Thoracic aorta (tissue), 2 donors: ENCODE measurements at regions not wholly inside any gene's neighbourhood (a gene's known extent, or its start where the extent isn't known, plus 50 kb on each side); places are given as distances from the start of the nearest gene placed in this dataset.

Source experiments
- ATAC-seq: fragments of 150-250 bp; one replicate; pipeline ENCODE4 v1.8.0; 2017; ENCODE audit warnings: low read depth; ENCODE audit not compliant: insufficient number of reproducible peaks, low FRiP score
- DNase-seq: peaks from one replicate; pipeline ENCODE4 v3.0.0-alpha.2; 2020; ENCODE audit warnings: low spot score
- H3K27ac ChIP-seq, 2 donors: fragments of 200-600 bp; sonication (generic); 1 replicate in 1 of 2; 2 replicates in 1 of 2; pipeline ENCODE4 v1.5.1; 2016; ENCODE audit warnings: mild to moderate bottlenecking in 2 of 2, moderate library complexity in 2 of 2
- H3K27me3 ChIP-seq: fragments of 200-600 bp; sonication (generic); replicated peaks from 2 replicates; pipeline ENCODE4 v1.6.0; 2016; ENCODE audit warnings: mild to moderate bottlenecking; ENCODE audit not compliant: insufficient read depth
- H3K36me3 ChIP-seq: fragments of 200-600 bp; sonication (generic); one replicate; pipeline ENCODE4 v1.5.1; 2016
- H3K4me1 ChIP-seq, 2 donors: fragments of 200-600 bp; sonication (generic); 1 replicate in 1 of 2; 2 replicates in 1 of 2; pipeline versions ENCODE4 v1.5.1 to v1.6.0; 2016; ENCODE audit warnings: low read depth in 2 of 2, mild to moderate bottlenecking in 1 of 2; ENCODE audit not compliant: control insufficient read depth in 1 of 2
- H3K4me3 ChIP-seq: fragments of 200-600 bp; sonication (generic); 2 replicates; pipeline ENCODE4 v1.5.1; 2016; ENCODE audit warnings: mild to moderate bottlenecking
- H3K9me3 ChIP-seq: fragments of 200-600 bp; sonication (generic); 2 replicates; pipeline ENCODE4 v1.5.1; 2016
- TF ChIP-seq, protein P1 (sequence below): fragments of 200-600 bp; sonication (generic); IDR thresholded peaks from one replicate; pipeline ENCODE4 v1.5.1; 2019; ENCODE audit warnings: antibody characterized with exemption

DNA sequence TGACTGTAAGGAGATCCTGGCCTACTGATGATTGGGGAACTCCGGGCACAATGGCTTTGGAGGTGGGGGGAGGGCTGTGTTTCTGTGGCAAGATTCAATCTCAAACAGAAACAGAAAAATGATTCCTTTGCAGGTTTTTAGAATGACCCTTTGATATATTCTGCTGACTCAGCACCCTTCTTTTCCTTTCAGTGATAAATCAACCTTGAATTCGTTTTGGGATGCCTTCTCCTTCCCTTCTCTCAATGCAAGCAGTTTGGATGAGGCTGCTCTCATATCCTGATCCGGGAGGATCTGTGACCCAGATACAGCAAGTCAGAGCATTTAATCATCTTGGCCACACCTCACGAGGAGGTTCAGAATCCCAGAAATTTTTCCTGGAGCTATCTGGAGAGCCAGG, 156.1 kb upstream of the PRICKLE2 start:
- TF ChIP-seq, protein P1, sequence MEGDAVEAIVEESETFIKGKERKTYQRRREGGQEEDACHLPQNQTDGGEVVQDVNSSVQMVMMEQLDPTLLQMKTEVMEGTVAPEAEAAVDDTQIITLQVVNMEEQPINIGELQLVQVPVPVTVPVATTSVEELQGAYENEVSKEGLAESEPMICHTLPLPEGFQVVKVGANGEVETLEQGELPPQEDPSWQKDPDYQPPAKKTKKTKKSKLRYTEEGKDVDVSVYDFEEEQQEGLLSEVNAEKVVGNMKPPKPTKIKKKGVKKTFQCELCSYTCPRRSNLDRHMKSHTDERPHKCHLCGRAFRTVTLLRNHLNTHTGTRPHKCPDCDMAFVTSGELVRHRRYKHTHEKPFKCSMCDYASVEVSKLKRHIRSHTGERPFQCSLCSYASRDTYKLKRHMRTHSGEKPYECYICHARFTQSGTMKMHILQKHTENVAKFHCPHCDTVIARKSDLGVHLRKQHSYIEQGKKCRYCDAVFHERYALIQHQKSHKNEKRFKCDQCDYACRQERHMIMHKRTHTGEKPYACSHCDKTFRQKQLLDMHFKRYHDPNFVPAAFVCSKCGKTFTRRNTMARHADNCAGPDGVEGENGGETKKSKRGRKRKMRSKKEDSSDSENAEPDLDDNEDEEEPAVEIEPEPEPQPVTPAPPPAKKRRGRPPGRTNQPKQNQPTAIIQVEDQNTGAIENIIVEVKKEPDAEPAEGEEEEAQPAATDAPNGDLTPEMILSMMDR: no peak
- Histone ChIP-seq H3K27ac (no peak overlapping the region), H3K4me3 (no peak overlapping the region), H3K27me3 (no peaks in the 10 kb centered on the region), H3K4me1 (no peaks in the 10 kb centered on the region), H3K9me3 (no peaks in the 10 kb centered on the region), H3K36me3 (no peaks in the 10 kb centered on the region)
- ATAC-seq (no peak), DNase-seq (no peak)

GRCh38 chr3:64380546-64380945, 155.3 kb upstream of the PRICKLE2 start:
- H3K4me3 ChIP-seq: no peak overlapping the region
- no peak overlapping the region for H3K27ac ChIP-seq
- no peaks in the 10 kb centered on the region for H3K36me3 ChIP-seq
- TF ChIP-seq, protein P1: no peak
- peaks cover 4% of the 10 kb centered on the region for H3K9me3 ChIP-seq
- no peaks in the 10 kb centered on the region for H3K27me3 ChIP-seq
- no peak for DNase-seq
- no peak for ATAC-seq
- H3K4me1 ChIP-seq: no peaks in the 10 kb centered on the region

DNA sequence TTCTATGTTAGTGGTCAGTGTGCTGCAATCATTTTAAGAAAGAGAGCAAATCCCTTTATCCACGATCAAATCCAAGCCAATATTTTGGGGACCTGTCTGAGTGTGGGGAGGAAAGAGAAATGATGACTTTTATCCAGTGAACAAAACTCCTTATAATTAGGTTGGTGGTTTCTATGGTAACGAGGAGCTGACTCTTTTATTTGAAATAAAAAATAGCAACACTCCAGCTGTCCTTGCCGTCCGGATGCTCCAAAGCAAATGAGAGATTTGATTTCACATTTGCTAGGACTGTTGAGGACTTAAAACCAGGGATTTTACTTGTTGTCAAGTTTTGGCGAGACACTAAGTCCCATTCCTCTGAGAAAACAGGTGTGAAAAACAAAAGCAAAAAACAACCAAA, 154.0 kb upstream of the PRICKLE2 start:
- Histone ChIP-seq H3K36me3 (no peaks in the 10 kb centered on the region), H3K9me3 (peaks cover 4% of the 10 kb centered on the region), H3K27me3 (no peaks in the 10 kb centered on the region), H3K4me1 (no peaks in the 10 kb centered on the region), H3K27ac (no peak overlapping the region), H3K4me3 (no peak overlapping the region)
- no peak for ATAC-seq
- TF ChIP-seq, protein P1: no peak
- DNase-seq: no peak

- TF ChIP-seq, protein P1: no peak
- Histone ChIP-seq H3K4me3 (no peak overlapping the region), H3K4me1 (no peaks in the 10 kb centered on the region), H3K27me3 (no peaks in the 10 kb centered on the region), H3K9me3 (peaks cover 4% of the 10 kb centered on the region), H3K36me3 (no peaks in the 10 kb centered on the region), H3K27ac (no peak overlapping the region)
- ATAC-seq (no peak), DNase-seq (no peak)
Observed at GRCh38 chr3:64377942-64378341, 152.7 kb upstream of the PRICKLE2 start.

DNA sequence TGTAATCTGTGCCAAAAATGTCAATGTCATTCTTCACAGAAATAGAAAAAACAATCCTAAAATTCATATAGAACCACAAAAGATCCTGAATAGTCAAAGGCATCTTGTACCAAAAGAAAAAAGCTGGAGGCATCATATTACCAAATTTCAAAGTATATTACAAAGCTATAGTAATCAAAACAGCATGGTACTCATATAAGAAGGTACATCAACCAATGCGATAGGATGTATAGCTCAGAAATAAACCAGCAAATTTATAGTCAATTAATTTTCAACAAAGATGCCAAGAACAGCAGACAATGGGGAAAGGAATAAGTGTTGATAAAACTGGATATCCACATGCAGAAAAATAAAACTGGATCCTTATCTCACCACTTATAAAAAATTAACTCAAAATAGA, 150.5 kb upstream of the PRICKLE2 start:
- ATAC-seq (no peak), DNase-seq (no peak)
- Histone ChIP-seq H3K36me3 (no peaks in the 10 kb centered on the region), H3K9me3 (peaks cover 4% of the 10 kb centered on the region), H3K4me1 (no peaks in the 10 kb centered on the region), H3K27me3 (no peaks in the 10 kb centered on the region), H3K4me3 (no peak overlapping the region), H3K27ac (no peak overlapping the region)
- TF ChIP-seq, protein P1: no peak
